Myocyte (in vitro differentiated cells): ENCODE measurements at regions not wholly inside any gene's neighbourhood (a gene's known extent, or its start where the extent isn't known, plus 50 kb on each side); places are given as distances from the start of the nearest gene placed in this dataset.
"Not testable (repeated sequence)": the region's sequence is repeated elsewhere in the genome, so short reads cannot be mapped to it uniquely, and the experiment has no call there.

Experiments used
- DNase-seq: peaks from one replicate; pipeline ENCODE4 v3.0.0-alpha.2; 2012; ENCODE audit warnings: low read depth

- peak; percentile 44 for DNase-seq
These were observed 181.9 kb downstream of the TMEM26 start for GRCh38 chr10:61271127-61271780.

DNA sequence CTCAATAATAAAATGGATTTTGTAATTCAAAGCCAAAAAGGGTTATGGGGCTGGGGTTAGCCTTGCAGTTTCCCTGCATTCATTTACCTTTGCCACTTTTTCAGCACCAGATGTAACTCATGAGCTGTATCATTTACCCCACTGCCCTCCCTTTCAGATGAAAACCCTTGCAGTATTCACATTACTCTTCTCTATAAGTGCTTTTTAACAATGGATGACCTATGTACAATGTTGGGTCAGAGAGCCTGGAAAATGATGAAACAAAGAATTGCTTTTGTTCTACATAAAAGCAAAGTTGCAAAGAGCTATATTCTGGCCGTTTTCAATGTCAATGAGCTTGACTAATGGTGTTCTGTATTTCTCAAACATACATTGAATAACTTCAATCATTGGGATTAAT lies 189.7 kb downstream of the TMEM26 start:
- no peak for DNase-seq

GRCh38 chr10:61262486-61263261 lies 190.5 kb downstream of the TMEM26 start:
- DNase-seq: no peak

DNA sequence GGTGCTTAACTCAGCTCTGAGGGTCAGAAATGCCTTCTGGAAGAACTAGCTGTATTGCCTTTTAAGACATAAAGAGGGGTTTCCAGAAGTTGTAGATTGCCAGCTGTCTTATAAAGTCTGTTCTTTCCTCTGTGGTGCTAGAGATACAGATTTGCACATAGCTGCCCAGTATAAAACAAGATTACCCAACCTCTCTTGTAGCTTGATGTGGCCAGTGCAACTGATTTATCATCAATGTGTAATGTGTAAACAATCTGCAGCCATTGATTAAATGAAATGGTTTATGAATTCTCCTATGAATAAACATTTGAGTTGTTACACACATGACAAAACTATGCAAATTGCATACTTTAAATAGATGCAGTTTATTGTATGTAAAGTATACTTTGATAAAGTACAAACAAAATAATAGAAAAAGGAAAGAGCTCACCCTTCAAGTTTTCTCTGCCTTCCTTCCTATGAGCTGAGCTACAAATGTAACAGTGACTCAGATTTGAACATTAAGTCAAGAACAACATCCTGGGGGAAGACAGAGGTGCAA lies 195.2 kb downstream of the TMEM26 start:
- DNase-seq: no peak

- no peak for DNase-seq
These were observed 196.0 kb downstream of the TMEM26 start for GRCh38 chr10:61257136-61257535.

- DNase-seq: not testable (repeated sequence)
These were observed 200.9 kb downstream of the TMEM26 start for GRCh38 chr10:61252326-61252725.

GRCh38 chr10:61251089-61251488 lies 202.1 kb downstream of the TMEM26 start:
- DNase-seq: no peak

- DNase-seq: no peak
These were observed 203.1 kb downstream of the TMEM26 start for GRCh38 chr10:61250131-61250530.

DNA sequence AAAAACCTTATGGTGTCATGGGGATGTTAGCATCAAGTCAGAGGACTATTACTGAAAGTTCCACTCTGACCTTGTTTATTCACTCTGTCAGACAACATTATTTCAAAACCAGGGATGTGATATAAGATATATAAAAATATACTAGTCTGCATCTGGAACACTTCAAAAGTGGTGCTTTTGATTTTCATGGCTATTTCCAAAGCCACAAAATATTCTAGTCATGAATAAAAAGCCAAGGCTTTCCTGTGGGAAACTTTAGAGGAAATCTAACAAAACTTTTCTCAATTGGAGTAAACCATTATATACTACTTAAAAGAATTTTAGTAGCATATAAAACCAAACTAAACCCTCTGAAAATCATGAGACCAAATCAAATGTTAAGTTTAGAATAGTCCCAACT lies 205.2 kb downstream of the TMEM26 start:
- no peak for DNase-seq

DNA sequence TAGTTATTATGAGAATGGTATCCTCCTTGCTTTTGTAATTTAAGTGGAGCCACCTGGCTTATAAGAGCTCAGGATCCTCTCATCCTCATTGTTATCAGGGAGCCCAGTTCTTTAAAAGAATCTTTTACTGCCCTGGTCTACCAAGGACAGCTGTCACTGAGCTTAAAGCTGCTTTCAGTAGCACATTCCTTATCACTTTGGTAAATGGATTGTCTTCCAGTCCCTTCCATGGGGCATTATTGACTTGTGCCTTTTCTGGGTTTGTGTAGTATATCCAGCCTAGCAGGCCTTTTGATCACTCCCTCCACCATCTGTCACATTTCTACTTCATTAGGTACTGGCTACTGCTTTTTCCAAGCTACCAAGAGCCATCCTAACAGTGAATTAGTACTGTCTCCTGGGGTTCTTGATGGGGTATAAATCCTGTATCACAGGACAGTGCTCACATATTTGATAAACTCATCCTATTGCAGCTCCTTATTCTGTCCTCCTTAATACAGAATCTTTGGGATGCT lies 208.9 kb downstream of the TMEM26 start:
- DNase-seq: peak; percentile 51

DNA sequence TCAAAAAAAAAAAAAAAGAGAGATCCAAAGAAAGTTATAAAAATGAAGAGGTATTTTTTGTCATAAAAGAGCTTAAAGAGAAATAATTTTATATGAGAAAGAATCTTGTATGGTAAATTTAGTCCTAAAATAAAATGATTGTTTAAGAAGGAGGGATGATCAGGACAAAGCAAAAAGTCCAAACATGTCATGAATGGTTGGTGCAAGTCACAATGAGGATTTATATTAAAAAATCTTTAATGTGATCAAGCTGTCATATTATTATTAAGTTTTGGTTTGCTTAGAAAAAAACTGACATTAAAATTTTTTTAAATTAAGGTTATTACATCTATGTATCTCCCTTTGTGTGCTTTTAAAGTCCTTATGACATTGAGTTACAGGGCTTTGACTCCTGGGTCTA lies 220.4 kb downstream of the TMEM26 start:
- DNase-seq: no peak

GRCh38 chr10:61225939-61226338 lies 227.2 kb downstream of the TMEM26 start:
- no peak for DNase-seq

DNA sequence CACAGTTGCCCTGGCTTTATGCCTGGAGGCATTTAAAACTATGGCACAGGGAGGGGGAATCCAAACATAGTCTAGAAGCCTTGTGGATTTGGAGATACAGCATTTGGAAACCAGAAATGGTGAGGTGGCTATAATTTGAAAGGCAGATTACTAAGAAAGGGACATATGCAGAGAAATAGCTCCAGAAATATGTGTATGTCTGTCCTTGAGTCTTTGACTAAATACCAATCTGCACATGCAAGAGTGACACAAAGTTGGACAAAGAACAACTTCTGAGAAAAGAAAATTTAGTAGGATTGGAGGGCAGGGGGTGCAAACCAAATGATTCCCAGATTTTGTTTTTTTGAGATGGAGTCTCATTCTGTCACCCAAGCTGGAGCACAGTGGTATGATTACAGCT lies 229.6 kb downstream of the TMEM26 start:
- DNase-seq: no peak

GRCh38 chr10:61219696-61220095 lies 233.5 kb downstream of the TMEM26 start:
- DNase-seq: no peak

- peak; percentile 52 for DNase-seq
These were observed 235.2 kb downstream of the TMEM26 start for GRCh38 chr10:61217851-61218565.

- DNase-seq: peak; percentile 90
These were observed 237.9 kb downstream of the TMEM26 start for GRCh38 chr10:61215246-61215645.

DNA sequence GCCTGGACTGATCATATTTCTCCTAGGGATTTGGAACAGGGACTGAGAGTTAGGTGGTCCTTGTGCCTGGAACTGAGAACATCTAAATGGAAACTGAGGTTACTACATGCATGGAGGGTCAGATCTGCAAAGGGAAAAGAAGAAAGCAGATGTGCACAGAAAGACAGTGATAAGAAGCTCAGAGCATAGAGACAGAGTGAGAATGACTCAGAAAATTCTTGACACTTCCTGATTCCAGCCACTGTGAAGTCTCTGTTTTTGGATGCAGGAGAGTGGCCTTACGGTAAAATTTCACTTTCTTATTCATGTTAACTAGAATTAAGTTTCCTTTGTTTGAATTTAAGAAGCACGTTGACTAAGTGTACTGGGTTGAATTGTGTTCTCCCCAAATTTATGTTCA lies 241.7 kb downstream of the TMEM26 start:
- no peak for DNase-seq

GRCh38 chr10:61197057-61197456 lies 253.1 kb upstream of the RHOBTB1 start:
- peak; percentile 76 for DNase-seq

DNA sequence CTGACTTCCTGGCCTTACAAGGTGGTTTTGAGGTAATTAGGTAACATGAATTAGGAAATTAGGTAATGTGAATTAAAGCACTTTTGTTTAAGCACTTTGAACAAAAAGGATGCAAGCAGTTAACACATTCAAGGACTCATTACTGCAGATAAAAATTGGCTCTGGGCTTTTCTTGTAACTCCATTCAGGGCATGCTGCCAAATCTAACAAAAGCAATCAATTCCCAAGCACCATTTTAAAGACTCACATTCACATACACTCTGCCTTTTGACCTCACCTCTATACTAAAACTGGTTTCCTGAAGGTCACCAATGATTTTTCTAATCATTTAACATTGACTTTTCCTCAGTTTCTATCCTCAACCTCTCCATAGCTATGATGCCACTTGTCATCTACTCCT lies 251.2 kb upstream of the RHOBTB1 start:
- no peak for DNase-seq

DNA sequence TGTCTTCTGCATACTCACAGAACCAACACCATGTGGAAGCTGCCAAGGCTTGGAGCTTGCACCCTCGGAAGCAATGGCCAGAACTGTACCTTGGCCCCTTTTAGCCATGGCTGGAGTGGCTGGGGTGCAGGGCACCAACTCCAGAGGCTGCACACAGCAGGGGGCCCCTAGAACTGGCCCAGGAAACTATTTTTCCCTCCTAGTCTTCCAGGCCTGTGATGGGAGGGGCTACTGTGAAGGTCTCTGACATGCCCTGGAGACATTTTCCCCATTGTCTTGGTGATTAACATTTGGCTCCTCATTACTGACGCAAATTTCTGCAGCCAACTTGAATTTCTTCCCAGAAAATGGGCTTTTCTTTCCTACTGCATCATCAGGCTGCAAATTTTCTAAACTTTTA lies 248.6 kb upstream of the RHOBTB1 start:
- not testable (repeated sequence) for DNase-seq

DNA sequence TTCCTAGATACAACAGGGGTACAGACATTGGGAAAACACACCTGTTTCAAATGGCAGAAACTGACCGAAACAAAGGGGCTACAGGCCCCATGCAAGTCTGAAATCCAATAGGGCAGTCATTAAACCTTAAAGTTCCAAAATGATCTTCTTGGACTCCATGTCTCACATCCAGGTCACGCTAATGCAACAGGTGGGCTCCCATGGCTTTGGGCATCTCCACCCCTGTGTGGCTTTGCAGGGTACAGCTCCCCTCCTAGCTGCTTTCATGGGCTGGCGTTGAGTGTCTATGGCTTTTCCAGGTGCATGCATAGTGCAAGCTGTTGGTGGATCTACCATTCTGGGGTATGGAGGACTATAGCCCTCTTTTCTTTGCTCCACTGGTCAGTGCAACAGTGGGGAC lies 248.1 kb upstream of the RHOBTB1 start:
- DNase-seq: no peak

- no peak for DNase-seq
These were observed 245.9 kb upstream of the RHOBTB1 start for GRCh38 chr10:61189912-61190311.
